ENCODE measurements at regions not wholly inside any gene's neighbourhood (a gene's known extent, or its start where the extent isn't known, plus 50 kb on each side); places are given as distances from the start of the nearest gene placed in this dataset.

DNA sequence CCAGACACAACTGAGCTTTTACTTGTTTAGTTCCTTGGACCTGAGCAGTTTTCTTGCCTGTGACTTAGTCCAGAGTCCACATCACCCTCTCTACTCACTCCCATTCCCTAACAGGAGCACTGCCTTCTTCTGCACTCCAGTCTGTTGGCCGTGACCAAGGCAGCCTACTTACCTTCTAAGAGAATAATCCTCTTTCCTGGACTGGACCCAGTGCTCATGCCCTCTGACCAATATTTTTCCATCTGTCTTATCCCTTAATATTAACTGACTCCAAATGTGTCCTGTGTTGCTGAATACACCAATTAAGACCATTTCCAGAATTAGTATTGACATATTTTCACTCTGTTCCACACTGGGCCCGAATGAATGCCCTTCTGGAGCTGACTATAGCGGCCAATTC is 681.0 kb upstream of the KIF2B start:
- DNase-seq (ENCODE audit: low read depth): no peak
- no peak overlapping the region for H3K4me3 ChIP-seq (ENCODE audit: control insufficient read depth, low read depth, low read length)
- TF ChIP-seq, protein P1, sequence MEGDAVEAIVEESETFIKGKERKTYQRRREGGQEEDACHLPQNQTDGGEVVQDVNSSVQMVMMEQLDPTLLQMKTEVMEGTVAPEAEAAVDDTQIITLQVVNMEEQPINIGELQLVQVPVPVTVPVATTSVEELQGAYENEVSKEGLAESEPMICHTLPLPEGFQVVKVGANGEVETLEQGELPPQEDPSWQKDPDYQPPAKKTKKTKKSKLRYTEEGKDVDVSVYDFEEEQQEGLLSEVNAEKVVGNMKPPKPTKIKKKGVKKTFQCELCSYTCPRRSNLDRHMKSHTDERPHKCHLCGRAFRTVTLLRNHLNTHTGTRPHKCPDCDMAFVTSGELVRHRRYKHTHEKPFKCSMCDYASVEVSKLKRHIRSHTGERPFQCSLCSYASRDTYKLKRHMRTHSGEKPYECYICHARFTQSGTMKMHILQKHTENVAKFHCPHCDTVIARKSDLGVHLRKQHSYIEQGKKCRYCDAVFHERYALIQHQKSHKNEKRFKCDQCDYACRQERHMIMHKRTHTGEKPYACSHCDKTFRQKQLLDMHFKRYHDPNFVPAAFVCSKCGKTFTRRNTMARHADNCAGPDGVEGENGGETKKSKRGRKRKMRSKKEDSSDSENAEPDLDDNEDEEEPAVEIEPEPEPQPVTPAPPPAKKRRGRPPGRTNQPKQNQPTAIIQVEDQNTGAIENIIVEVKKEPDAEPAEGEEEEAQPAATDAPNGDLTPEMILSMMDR (IDR thresholded peaks at IDR 0.05; ENCODE audit: control insufficient read depth, insufficient read depth, low read depth, low read length, missing control alignments): no peak

DNA sequence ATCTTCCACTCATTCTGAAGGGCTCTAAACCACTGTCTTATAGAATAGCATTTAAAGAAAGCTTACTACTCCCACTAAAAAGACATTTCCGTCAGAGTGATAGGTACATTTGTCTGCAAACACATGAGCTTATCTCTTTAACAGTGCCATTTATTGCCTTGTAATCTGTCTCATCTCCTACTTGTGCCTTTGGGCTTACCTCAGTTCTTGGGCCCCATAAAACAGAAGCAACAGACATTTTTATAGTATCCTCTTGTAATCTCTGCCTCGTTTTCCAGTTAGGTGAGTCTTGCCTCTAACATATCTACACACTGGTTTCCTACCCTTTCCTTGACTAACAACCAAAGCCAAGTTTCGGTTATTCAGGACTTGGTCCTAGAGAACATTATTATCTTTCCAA is 681.4 kb upstream of the KIF2B start:
- no peak for DNase-seq (ENCODE audit: low read depth)
- TF ChIP-seq, protein P1 (IDR thresholded peaks at IDR 0.05; ENCODE audit: control insufficient read depth, insufficient read depth, low read depth, low read length, missing control alignments): no peak

DNA sequence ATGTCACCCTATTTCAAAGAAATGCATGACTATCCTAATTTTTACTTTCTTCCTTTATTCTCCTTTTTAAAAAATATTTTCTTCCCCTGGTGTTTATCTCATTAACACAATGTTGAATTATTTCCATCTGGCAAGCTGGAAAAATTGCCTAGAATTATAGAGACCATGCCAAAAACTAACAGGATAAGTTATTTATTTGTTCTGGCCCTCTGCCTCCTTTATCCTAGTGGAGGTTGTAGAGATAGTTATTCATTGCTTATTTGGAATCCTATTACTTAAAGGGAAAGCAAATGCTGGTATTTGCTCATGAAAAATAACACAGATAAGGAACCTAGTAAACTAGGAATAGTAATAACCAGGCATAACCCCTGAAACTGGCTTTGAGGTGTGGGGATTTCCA is 684.9 kb upstream of the KIF2B start:
- DNase-seq (ENCODE audit: low read depth): no peak
- no peak overlapping the region for H3K4me3 ChIP-seq (ENCODE audit: control insufficient read depth, low read depth, low read length)
- TF ChIP-seq, protein P1 (IDR thresholded peaks at IDR 0.05; ENCODE audit: control insufficient read depth, insufficient read depth, low read depth, low read length, missing control alignments): no peak

More for the DNA sequence above, 681.4 kb upstream of the KIF2B start:
- no peak overlapping the region for H3K4me3 ChIP-seq (ENCODE audit: control insufficient read depth, low read depth, low read length)

DNA sequence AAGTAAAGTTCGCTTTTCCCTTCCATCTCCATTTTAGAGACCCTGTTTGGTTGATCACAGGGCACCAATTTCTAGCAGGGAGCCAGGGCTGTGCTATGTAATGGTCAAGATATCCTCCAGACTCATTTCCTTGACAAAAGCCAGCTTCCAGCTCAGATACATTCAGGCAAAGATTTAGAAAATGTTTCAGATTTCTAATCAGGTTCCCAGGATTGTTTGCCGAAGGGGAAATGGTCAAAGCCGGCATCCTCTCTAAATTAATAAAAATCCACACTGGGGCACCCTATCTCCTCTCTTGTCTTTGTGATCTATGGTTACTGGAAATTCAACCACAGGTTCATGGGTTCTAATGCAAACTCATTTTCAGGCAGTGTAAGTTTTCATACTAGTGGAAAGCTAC is 686.8 kb upstream of the KIF2B start:
- DNase-seq (ENCODE audit: low read depth): no peak
- TF ChIP-seq, protein P1 (IDR thresholded peaks at IDR 0.05; ENCODE audit: control insufficient read depth, insufficient read depth, low read depth, low read length, missing control alignments): no peak
- H3K4me3 ChIP-seq (ENCODE audit: control insufficient read depth, low read depth, low read length): no peak overlapping the region

DNA sequence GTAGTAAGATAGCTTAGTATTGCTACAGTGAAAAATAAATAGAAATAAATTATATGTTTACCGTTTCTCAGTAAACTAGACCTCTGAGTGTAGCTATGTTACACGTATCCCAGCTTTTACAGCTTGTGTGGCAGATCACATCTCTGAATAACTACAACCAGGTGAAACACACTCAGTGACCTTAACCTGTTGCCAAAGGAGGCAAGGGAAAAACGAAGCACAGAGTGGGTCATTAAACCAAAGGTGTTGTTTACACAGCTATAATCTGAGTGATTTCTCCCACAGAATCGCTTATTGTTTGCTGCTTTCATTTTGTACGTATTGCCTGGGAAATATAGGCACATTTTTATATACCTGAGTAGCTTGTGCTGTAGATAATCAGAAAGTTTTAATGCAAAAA is 688.2 kb upstream of the KIF2B start:
- H3K4me3 ChIP-seq (ENCODE audit: control insufficient read depth, low read depth, low read length): no peak overlapping the region
- DNase-seq (ENCODE audit: low read depth): no peak
- TF ChIP-seq, protein P1 (IDR thresholded peaks at IDR 0.05; ENCODE audit: control insufficient read depth, insufficient read depth, low read depth, low read length, missing control alignments): no peak

DNA sequence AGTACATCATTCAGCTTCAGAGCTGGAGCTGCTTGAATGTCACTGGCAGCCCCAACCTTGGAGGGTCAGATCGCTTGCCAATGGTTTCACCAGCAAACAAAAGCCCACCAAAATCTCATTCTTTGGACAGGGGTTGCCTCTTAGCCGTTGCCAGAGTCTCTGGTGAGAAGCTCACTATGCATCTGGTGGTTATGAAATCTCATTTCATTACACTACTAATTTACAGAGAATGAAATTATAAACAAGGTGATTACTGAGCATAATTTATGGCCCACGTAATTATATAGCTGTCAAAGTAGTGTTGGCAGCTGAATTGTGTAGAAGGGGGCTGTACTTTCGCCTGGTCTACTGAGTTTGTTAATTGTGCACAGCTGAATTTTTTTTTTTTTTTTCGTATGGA is 688.9 kb upstream of the KIF2B start:
- TF ChIP-seq, protein P1 (IDR thresholded peaks at IDR 0.05; ENCODE audit: control insufficient read depth, insufficient read depth, low read depth, low read length, missing control alignments): no peak

DNA sequence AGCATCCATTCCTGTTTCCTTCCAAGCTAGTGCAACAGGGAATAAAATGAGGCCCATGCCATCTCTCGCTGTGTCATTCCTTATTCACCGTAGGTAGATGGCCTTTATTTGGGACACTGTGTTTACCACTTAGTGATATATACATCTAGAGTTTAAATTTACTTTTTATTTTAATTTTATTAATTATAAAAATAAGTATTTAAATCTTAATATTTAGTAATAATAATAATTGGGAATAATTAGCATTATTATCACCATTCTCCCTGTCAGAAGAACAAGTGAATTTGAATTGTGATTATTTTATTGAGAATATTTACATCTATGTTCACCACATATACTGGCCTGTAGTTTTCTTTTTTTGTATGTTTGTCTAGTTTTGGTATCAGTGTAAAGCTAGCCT is 692.9 kb upstream of the KIF2B start:
- no peak overlapping the region for H3K4me3 ChIP-seq (ENCODE audit: control insufficient read depth, low read depth, low read length)
- DNase-seq (ENCODE audit: low read depth): no peak
- TF ChIP-seq, protein P1 (IDR thresholded peaks at IDR 0.05; ENCODE audit: control insufficient read depth, insufficient read depth, low read depth, low read length, missing control alignments): no peak

More for the DNA sequence above, 688.9 kb upstream of the KIF2B start:
- no peak overlapping the region for H3K4me3 ChIP-seq (ENCODE audit: control insufficient read depth, low read depth, low read length)
- DNase-seq (ENCODE audit: low read depth): no peak

All from AG09309 (cell line).